IPS DF 4.7 (cell line): ENCODE measurements at regions not wholly inside any gene's neighbourhood (a gene's known extent, or its start where the extent isn't known, plus 50 kb on each side); places are given as distances from the start of the nearest gene placed in this dataset.
A peak's percentile ranks its signal among the peaks of the same experiment; 100 is the strongest.
"Not testable (repeated sequence)": the region's sequence is repeated elsewhere in the genome, so short reads cannot be mapped to it uniquely, and the experiment has no call there.

Source experiments
- DNase-seq: peaks from one replicate; pipeline ENCODE4 v3.0.0-alpha.2; 2013; ENCODE audit warnings: low spot score; ENCODE audit errors: extremely low read depth

- no peak for DNase-seq
These were observed 124.7 kb downstream of the HNRNPD start for GRCh38 chr4:82248903-82249632.

- DNase-seq = no peak
These were observed 126.2 kb downstream of the HNRNPD start for GRCh38 chr4:82247629-82248028.

GRCh38 chr4:82247171-82247570 lies 126.6 kb downstream of the HNRNPD start:
- no peak for DNase-seq

GRCh38 chr4:82241534-82241933 lies 132.3 kb downstream of the HNRNPD start:
- no peak for DNase-seq

- no peak for DNase-seq
These were observed 133.4 kb downstream of the HNRNPD start for GRCh38 chr4:82240410-82240809.

- not testable (repeated sequence) for DNase-seq
These were observed 136.6 kb downstream of the HNRNPD start for GRCh38 chr4:82237142-82237541.

GRCh38 chr4:82235346-82235745 lies 138.4 kb downstream of the HNRNPD start:
- no peak for DNase-seq

GRCh38 chr4:82232891-82233290 lies 140.9 kb downstream of the HNRNPD start:
- DNase-seq = no peak

- DNase-seq = no peak
These were observed 142.0 kb downstream of the HNRNPD start for GRCh38 chr4:82231806-82232205.

GRCh38 chr4:82230306-82230705 lies 143.5 kb downstream of the HNRNPD start:
- DNase-seq = no peak

GRCh38 chr4:82225030-82225429 lies 148.8 kb downstream of the HNRNPD start:
- DNase-seq = no peak

- peak; percentile 33 for DNase-seq
These were observed 150.1 kb downstream of the HNRNPD start for GRCh38 chr4:82223715-82224114.

- DNase-seq = no peak
These were observed 154.4 kb downstream of the HNRNPD start for GRCh38 chr4:82219346-82219745.

- DNase-seq = no peak
These were observed 155.6 kb downstream of the HNRNPD start for GRCh38 chr4:82217986-82218715.

- DNase-seq = no peak
These were observed 157.6 kb downstream of the HNRNPD start for GRCh38 chr4:82216219-82216618.

- no peak for DNase-seq
These were observed 158.0 kb downstream of the HNRNPD start for GRCh38 chr4:82215800-82216199.

- no peak for DNase-seq
These were observed 158.8 kb downstream of the HNRNPD start for GRCh38 chr4:82215039-82215438.

GRCh38 chr4:82213485-82214417 lies 160.0 kb downstream of the HNRNPD start:
- no peak for DNase-seq

- peak; percentile 33 for DNase-seq
These were observed 171.8 kb downstream of the HNRNPD start for GRCh38 chr4:82201805-82202641.

- no peak for DNase-seq
These were observed 172.5 kb downstream of the HNRNPD start for GRCh38 chr4:82201303-82201702.

GRCh38 chr4:82200046-82200445 lies 173.7 kb downstream of the HNRNPD start:
- no peak for DNase-seq
